WTC11 (cell line): ENCODE measurements at regions not wholly inside any gene's neighbourhood (a gene's known extent, or its start where the extent isn't known, plus 50 kb on each side); places are given as distances from the start of the nearest gene placed in this dataset.

Source experiments
- ATAC-seq: fragments of 200-7000 bp; cut with Tn5 transposase; 2 replicates; pipeline ENCODE4 v1.10.0; 2021; ENCODE audit warnings: mild to moderate bottlenecking, moderate library complexity
- CTCF ChIA-PET: fragments of 300-600 bp; sonication (Branson Sonifier 250); formaldehyde crosslinking; loops from one replicate; lab custom pipeline; 2021; ENCODE audit warnings: antibody characterized with exemption; lab: Charles Lee
- POLR2A ChIA-PET: fragments of 350-600 bp; sonication (Branson Sonifier 250); formaldehyde crosslinking; loops from one replicate; lab custom pipeline; 2021; ENCODE audit warnings: antibody characterized with exemption; lab: Charles Lee
- DNase-seq: peaks from one replicate; pipeline ENCODE4 v3.0.0; 2021; ENCODE audit warnings: low spot score
- H3K27ac Mint-ChIP-seq: 2 replicates; pipeline ENCODE4 v1.8.0; 2021; ENCODE audit warnings: mixed read lengths
- H3K27me3 Mint-ChIP-seq: 2 replicates; pipeline ENCODE4 v1.8.0; 2021; ENCODE audit warnings: low read depth, mild to moderate bottlenecking, moderate library complexity, mixed read lengths
- H3K36me3 Mint-ChIP-seq: 2 replicates; pipeline ENCODE4 v1.8.0; 2021; ENCODE audit warnings: mixed read lengths
- H3K4me1 Mint-ChIP-seq: 2 replicates; pipeline ENCODE4 v1.8.0; 2022; ENCODE audit warnings: mixed read lengths
- H3K4me3 Mint-ChIP-seq: 2 replicates; pipeline ENCODE4 v1.8.0; 2021; ENCODE audit warnings: mild to moderate bottlenecking, moderate library complexity, mixed read lengths
- H3K9me3 Mint-ChIP-seq: 2 replicates; pipeline ENCODE4 v1.8.0; 2021; ENCODE audit warnings: mixed read lengths
- ELF4 ChIP-seq: sonication (generic); formaldehyde crosslinking; IDR thresholded peaks from 2 replicates; pipeline ENCODE4 v1.8.1; 2022; ENCODE audit warnings: low read depth, mild to moderate bottlenecking, moderate library complexity, missing genetic modification reagents
- EMX1 ChIP-seq: fragments of 250-450 bp; sonication (Bioruptor Pico); IDR thresholded peaks from 2 replicates; pipeline ENCODE4 v1.8.0; 2021; ENCODE audit warnings: mild to moderate bottlenecking
- ERG ChIP-seq: fragments of 250-450 bp; sonication (Bioruptor Pico); IDR thresholded peaks from 2 replicates; pipeline ENCODE4 v1.8.0; 2021; ENCODE audit warnings: mild to moderate bottlenecking
- ESRRA ChIP-seq: sonication (generic); formaldehyde crosslinking; IDR thresholded peaks from 2 replicates; pipeline ENCODE4 v1.8.1; 2022; ENCODE audit warnings: mild to moderate bottlenecking, missing genetic modification reagents, borderline replicate concordance
- JUN ChIP-seq: sonication (generic); formaldehyde crosslinking; IDR thresholded peaks from 2 replicates; pipeline ENCODE4 v1.8.0; 2023; ENCODE audit warnings: mild to moderate bottlenecking, missing genetic modification reagents
- KAT7 ChIP-seq: sonication (generic); formaldehyde crosslinking; IDR thresholded peaks from 2 replicates; pipeline ENCODE4 v1.8.1; 2023; ENCODE audit warnings: missing genetic modification reagents, mild to moderate bottlenecking, borderline replicate concordance
- NFYB ChIP-seq: sonication (generic); formaldehyde crosslinking; conservative IDR thresholded peaks from 2 replicates; pipeline ENCODE4 v1.8.0; 2022; ENCODE audit warnings: low read depth, missing genetic modification reagents
- NR1H2 ChIP-seq: sonication (generic); formaldehyde crosslinking; IDR thresholded peaks from 2 replicates; pipeline ENCODE4 v1.9.0; 2021; ENCODE audit warnings: mild to moderate bottlenecking, moderate library complexity, missing genetic modification reagents
- OVOL2 ChIP-seq: fragments of 250-450 bp; sonication (Bioruptor Pico); IDR thresholded peaks from 2 replicates; pipeline ENCODE4 v1.9.0; 2021; ENCODE audit warnings: mild to moderate bottlenecking, borderline replicate concordance
- SOX15 ChIP-seq: fragments of 250-450 bp; sonication (Bioruptor Pico); IDR thresholded peaks from 2 replicates; pipeline ENCODE4 v1.9.0; 2021; ENCODE audit warnings: mild to moderate bottlenecking
- SP1 ChIP-seq: sonication (generic); formaldehyde crosslinking; conservative IDR thresholded peaks from 2 replicates; pipeline ENCODE4 v1.8.1; 2022; ENCODE audit warnings: missing genetic modification reagents
- ZNF138 ChIP-seq: sonication (generic); formaldehyde crosslinking; conservative IDR thresholded peaks from 2 replicates; pipeline ENCODE4 v1.8.1; 2022; ENCODE audit warnings: mild to moderate bottlenecking, moderate library complexity, missing genetic modification reagents
- ZNF219 ChIP-seq: sonication (generic); formaldehyde crosslinking; IDR thresholded peaks from 2 replicates; pipeline ENCODE4 v1.8.0; 2023; ENCODE audit warnings: missing genetic modification reagents, mild to moderate bottlenecking, borderline replicate concordance
- ZNF396 ChIP-seq: fragments of 250-450 bp; sonication (Bioruptor Pico); IDR thresholded peaks from 2 replicates; pipeline ENCODE4 v1.8.0; 2021; ENCODE audit warnings: mild to moderate bottlenecking, moderate library complexity, borderline replicate concordance
- ZNF671 ChIP-seq: fragments of 250-450 bp; sonication (Bioruptor Pico); IDR thresholded peaks from 2 replicates; pipeline ENCODE4 v1.8.0; 2021; ENCODE audit warnings: mild to moderate bottlenecking
- ZSCAN18 ChIP-seq: fragments of 250-450 bp; sonication (Bioruptor Pico); IDR thresholded peaks from 2 replicates; pipeline ENCODE4 v2.1.2; 2022; ENCODE audit warnings: mild to moderate bottlenecking, moderate library complexity
- TF ChIP-seq, protein P1 (sequence below): sonication (generic); formaldehyde crosslinking; IDR thresholded peaks from 2 replicates; pipeline ENCODE4 v1.8.0; 2022; ENCODE audit warnings: mild to moderate bottlenecking, missing genetic modification reagents
- TF ChIP-seq, protein P2 (sequence below): sonication (generic); formaldehyde crosslinking; IDR thresholded peaks from 2 replicates; pipeline ENCODE4 v1.8.1; 2022; ENCODE audit warnings: missing genetic modification reagents, borderline replicate concordance
- TF ChIP-seq, protein P3 (sequence below): sonication (generic); formaldehyde crosslinking; IDR thresholded peaks from 2 replicates; pipeline ENCODE4 v1.8.1; 2023; ENCODE audit warnings: mild to moderate bottlenecking, missing genetic modification reagents
- TF ChIP-seq, protein P4 (sequence below): sonication (generic); formaldehyde crosslinking; IDR thresholded peaks from 2 replicates; pipeline ENCODE4 v1.8.1; 2022; ENCODE audit warnings: low read depth, missing genetic modification reagents, borderline replicate concordance
- TF ChIP-seq, protein P5 (sequence below): fragments of 250-450 bp; sonication (Bioruptor Pico); IDR thresholded peaks from 2 replicates; pipeline ENCODE4 v1.9.0; 2021; ENCODE audit warnings: mild to moderate bottlenecking
- TF ChIP-seq, protein P6 (sequence below): sonication (generic); formaldehyde crosslinking; IDR thresholded peaks from 2 replicates; pipeline ENCODE4 v1.8.1; 2022; ENCODE audit warnings: mild to moderate bottlenecking, moderate library complexity, missing genetic modification reagents

- TF ChIP-seq, protein P1, sequence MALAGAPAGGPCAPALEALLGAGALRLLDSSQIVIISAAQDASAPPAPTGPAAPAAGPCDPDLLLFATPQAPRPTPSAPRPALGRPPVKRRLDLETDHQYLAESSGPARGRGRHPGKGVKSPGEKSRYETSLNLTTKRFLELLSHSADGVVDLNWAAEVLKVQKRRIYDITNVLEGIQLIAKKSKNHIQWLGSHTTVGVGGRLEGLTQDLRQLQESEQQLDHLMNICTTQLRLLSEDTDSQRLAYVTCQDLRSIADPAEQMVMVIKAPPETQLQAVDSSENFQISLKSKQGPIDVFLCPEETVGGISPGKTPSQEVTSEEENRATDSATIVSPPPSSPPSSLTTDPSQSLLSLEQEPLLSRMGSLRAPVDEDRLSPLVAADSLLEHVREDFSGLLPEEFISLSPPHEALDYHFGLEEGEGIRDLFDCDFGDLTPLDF (CRISPR knock-in tag): no peak
- TF ChIP-seq, protein P2, sequence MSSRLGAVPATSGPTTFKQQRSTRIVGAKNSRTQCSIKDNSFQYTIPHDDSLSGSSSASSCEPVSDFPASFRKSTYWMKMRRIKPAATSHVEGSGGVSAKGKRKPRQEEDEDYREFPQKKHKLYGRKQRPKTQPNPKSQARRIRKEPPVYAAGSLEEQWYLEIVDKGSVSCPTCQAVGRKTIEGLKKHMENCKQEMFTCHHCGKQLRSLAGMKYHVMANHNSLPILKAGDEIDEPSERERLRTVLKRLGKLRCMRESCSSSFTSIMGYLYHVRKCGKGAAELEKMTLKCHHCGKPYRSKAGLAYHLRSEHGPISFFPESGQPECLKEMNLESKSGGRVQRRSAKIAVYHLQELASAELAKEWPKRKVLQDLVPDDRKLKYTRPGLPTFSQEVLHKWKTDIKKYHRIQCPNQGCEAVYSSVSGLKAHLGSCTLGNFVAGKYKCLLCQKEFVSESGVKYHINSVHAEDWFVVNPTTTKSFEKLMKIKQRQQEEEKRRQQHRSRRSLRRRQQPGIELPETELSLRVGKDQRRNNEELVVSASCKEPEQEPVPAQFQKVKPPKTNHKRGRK: no peak
- no peak for TF ChIP-seq ZNF671 (CRISPR knock-in tag)
Measured at GRCh38 chr4:124887739-124888138, 175.2 kb upstream of the ANKRD50 start (continued).

- Mint-ChIP-seq H3K4me3 (no peak overlapping the region), H3K4me1 (peaks cover 17% of the 10 kb centered on the region), H3K27me3 (no peaks in the 10 kb centered on the region), H3K36me3 (0 out of 2 replicates have a peak, but pooled peaks cover 2% of the 10 kb centered on the region), H3K27ac (no peak overlapping the region)
- POLR2A ChIA-PET: no interaction called here
- peak; percentile 57 for ATAC-seq
- DNase-seq: no peak
- TF ChIP-seq SP1 (CRISPR knock-in tag): no peak
- TF ChIP-seq KAT7 (CRISPR knock-in tag): no peak
- no peak for TF ChIP-seq SOX15 (CRISPR knock-in tag)
- TF ChIP-seq ESRRA (CRISPR knock-in tag): no peak
- no peak for TF ChIP-seq EMX1
- no peak for TF ChIP-seq ZSCAN18 (CRISPR knock-in tag)
- no peak for TF ChIP-seq NFYB
- no peak for TF ChIP-seq NR1H2 (CRISPR knock-in tag)
- TF ChIP-seq, protein P3, sequence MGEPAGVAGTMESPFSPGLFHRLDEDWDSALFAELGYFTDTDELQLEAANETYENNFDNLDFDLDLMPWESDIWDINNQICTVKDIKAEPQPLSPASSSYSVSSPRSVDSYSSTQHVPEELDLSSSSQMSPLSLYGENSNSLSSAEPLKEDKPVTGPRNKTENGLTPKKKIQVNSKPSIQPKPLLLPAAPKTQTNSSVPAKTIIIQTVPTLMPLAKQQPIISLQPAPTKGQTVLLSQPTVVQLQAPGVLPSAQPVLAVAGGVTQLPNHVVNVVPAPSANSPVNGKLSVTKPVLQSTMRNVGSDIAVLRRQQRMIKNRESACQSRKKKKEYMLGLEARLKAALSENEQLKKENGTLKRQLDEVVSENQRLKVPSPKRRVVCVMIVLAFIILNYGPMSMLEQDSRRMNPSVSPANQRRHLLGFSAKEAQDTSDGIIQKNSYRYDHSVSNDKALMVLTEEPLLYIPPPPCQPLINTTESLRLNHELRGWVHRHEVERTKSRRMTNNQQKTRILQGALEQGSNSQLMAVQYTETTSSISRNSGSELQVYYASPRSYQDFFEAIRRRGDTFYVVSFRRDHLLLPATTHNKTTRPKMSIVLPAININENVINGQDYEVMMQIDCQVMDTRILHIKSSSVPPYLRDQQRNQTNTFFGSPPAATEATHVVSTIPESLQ (CRISPR knock-in tag): no peak
- TF ChIP-seq, all 79 proteins: peak for 0
- peaks cover 5% of the 10 kb centered on the region for H3K9me3 Mint-ChIP-seq
- CTCF ChIA-PET: no interaction called here
Measured at GRCh38 chr4:124884316-124884715, 171.8 kb upstream of the ANKRD50 start.

GRCh38 chr4:124883632-124884031, 171.1 kb upstream of the ANKRD50 start:
- Mint-ChIP-seq H3K4me3 (no peak overlapping the region), H3K4me1 (peaks cover 17% of the 10 kb centered on the region), H3K9me3 (peaks cover 6% of the 10 kb centered on the region), H3K36me3 (0 out of 2 replicates have a peak, but pooled peaks cover 4% of the 10 kb centered on the region), H3K27ac (no peak overlapping the region), H3K27me3 (no peaks in the 10 kb centered on the region)
- ChIA-PET POLR2A (no interaction called here), CTCF (no interaction called here)
- ATAC-seq (no peak), DNase-seq (no peak)
- TF ChIP-seq ZNF396 (CRISPR knock-in tag): no peak
- TF ChIP-seq EMX1: no peak
- TF ChIP-seq, protein P4, sequence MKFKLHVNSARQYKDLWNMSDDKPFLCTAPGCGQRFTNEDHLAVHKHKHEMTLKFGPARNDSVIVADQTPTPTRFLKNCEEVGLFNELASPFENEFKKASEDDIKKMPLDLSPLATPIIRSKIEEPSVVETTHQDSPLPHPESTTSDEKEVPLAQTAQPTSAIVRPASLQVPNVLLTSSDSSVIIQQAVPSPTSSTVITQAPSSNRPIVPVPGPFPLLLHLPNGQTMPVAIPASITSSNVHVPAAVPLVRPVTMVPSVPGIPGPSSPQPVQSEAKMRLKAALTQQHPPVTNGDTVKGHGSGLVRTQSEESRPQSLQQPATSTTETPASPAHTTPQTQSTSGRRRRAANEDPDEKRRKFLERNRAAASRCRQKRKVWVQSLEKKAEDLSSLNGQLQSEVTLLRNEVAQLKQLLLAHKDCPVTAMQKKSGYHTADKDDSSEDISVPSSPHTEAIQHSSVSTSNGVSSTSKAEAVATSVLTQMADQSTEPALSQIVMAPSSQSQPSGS: no peak
- TF ChIP-seq ZNF138 (CRISPR knock-in tag): no peak
- TF ChIP-seq JUN (CRISPR knock-in tag): no peak
- no peak for TF ChIP-seq ERG
- TF ChIP-seq, protein P5, sequence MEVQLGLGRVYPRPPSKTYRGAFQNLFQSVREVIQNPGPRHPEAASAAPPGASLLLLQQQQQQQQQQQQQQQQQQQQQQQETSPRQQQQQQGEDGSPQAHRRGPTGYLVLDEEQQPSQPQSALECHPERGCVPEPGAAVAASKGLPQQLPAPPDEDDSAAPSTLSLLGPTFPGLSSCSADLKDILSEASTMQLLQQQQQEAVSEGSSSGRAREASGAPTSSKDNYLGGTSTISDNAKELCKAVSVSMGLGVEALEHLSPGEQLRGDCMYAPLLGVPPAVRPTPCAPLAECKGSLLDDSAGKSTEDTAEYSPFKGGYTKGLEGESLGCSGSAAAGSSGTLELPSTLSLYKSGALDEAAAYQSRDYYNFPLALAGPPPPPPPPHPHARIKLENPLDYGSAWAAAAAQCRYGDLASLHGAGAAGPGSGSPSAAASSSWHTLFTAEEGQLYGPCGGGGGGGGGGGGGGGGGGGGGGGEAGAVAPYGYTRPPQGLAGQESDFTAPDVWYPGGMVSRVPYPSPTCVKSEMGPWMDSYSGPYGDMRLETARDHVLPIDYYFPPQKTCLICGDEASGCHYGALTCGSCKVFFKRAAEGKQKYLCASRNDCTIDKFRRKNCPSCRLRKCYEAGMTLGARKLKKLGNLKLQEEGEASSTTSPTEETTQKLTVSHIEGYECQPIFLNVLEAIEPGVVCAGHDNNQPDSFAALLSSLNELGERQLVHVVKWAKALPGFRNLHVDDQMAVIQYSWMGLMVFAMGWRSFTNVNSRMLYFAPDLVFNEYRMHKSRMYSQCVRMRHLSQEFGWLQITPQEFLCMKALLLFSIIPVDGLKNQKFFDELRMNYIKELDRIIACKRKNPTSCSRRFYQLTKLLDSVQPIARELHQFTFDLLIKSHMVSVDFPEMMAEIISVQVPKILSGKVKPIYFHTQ (CRISPR knock-in tag): no peak
- no peak for TF ChIP-seq ZNF219 (CRISPR knock-in tag)
- TF ChIP-seq ELF4 (CRISPR knock-in tag): no peak
- TF ChIP-seq, protein P6, sequence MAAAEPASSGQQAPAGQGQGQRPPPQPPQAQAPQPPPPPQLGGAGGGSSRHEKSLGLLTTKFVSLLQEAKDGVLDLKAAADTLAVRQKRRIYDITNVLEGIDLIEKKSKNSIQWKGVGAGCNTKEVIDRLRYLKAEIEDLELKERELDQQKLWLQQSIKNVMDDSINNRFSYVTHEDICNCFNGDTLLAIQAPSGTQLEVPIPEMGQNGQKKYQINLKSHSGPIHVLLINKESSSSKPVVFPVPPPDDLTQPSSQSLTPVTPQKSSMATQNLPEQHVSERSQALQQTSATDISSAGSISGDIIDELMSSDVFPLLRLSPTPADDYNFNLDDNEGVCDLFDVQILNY: no peak
- TF ChIP-seq SOX15 (CRISPR knock-in tag): no peak
- no peak for TF ChIP-seq OVOL2 (CRISPR knock-in tag)
